GM23338 (cell line): ENCODE measurements at regions not wholly inside any gene's neighbourhood (a gene's known extent, or its start where the extent isn't known, plus 50 kb on each side); places are given as distances from the start of the nearest gene placed in this dataset.

Experiments used
- ATAC-seq: fragments of 200-7000 bp; cut with Tn5 transposase; 3 replicates; pipeline ENCODE4 v1.9.1; 2020
- DNase-seq: peaks from one replicate; pipeline ENCODE4 v3.0.0-alpha.2; 2015; ENCODE audit warnings: low spot score
- H2AFZ ChIP-seq: fragments of 200-600 bp; sonication (generic); 2 replicates; pipeline ENCODE4 v1.8.0; 2016; ENCODE audit warnings: antibody characterized with exemption, mild to moderate bottlenecking, moderate library complexity
- H3F3A ChIP-seq: fragments of 200-600 bp; sonication (generic); replicated peaks from 2 replicates; pipeline ENCODE4 v1.8.0; 2017; ENCODE audit warnings: antibody characterized with exemption, mixed run types, low read depth
- H3K27ac ChIP-seq: fragments of 200-600 bp; sonication (generic); 2 replicates; pipeline ENCODE4 v1.6.1; 2016; ENCODE audit warnings: low read depth
- H3K27me3 ChIP-seq: fragments of 200-600 bp; sonication (generic); 2 replicates; pipeline ENCODE4 v1.8.0; 2016; ENCODE audit warnings: mild to moderate bottlenecking, mixed run types, moderate library complexity; ENCODE audit not compliant: insufficient read depth
- H3K36me3 ChIP-seq: fragments of 200-600 bp; sonication (generic); 2 replicates; pipeline ENCODE4 v1.8.0; 2016; ENCODE audit warnings: mild to moderate bottlenecking; ENCODE audit not compliant: insufficient read depth
- H3K4me1 ChIP-seq: fragments of 200-600 bp; sonication (generic); 2 replicates; pipeline ENCODE4 v1.8.0; 2016; ENCODE audit warnings: mild to moderate bottlenecking, moderate library complexity; ENCODE audit not compliant: insufficient read depth
- H3K4me2 ChIP-seq: fragments of 200-600 bp; sonication (generic); 2 replicates; pipeline ENCODE4 v1.7.1; 2017; ENCODE audit warnings: mixed run types
- H3K4me3 ChIP-seq: fragments of 200-600 bp; sonication (generic); 2 replicates; pipeline ENCODE4 v1.6.1; 2016; ENCODE audit warnings: mixed run types
- H3K79me2 ChIP-seq: fragments of 200-600 bp; sonication (generic); replicated peaks from 2 replicates; pipeline ENCODE4 v1.8.0; 2017; ENCODE audit warnings: mild to moderate bottlenecking; ENCODE audit not compliant: insufficient read depth
- H3K9me2 ChIP-seq: fragments of 200-600 bp; sonication (generic); 2 replicates; pipeline ENCODE4 v1.8.0; 2017; ENCODE audit not compliant: insufficient read depth
- H4K20me1 ChIP-seq: fragments of 200-600 bp; sonication (generic); replicated peaks from 2 replicates; pipeline ENCODE4 v1.8.0; 2017; ENCODE audit warnings: mild to moderate bottlenecking; ENCODE audit not compliant: insufficient read depth
- H3K27ac Mint-ChIP-seq: 2 replicates; pipeline ENCODE4 v1.8.0; 2020; ENCODE audit warnings: inconsistent platforms, mild to moderate bottlenecking, moderate library complexity, mixed read lengths
- H3K27me3 Mint-ChIP-seq: 3 replicates; pipeline ENCODE4 v1.8.0; 2022; ENCODE audit warnings: low read depth, mild to moderate bottlenecking, moderate library complexity, mixed read lengths, inconsistent platforms; ENCODE audit not compliant: insufficient read depth, poor library complexity
- H3K36me3 Mint-ChIP-seq: 3 replicates; pipeline ENCODE4 v1.8.0; 2021; ENCODE audit warnings: low read depth, mild to moderate bottlenecking, inconsistent platforms, moderate library complexity, mixed read lengths
- H3K4me1 Mint-ChIP-seq: 3 replicates; pipeline ENCODE4 v1.8.0; 2020; ENCODE audit warnings: mild to moderate bottlenecking, inconsistent platforms, mixed read lengths
- H3K4me3 Mint-ChIP-seq: 3 replicates; pipeline ENCODE4 v1.8.0; 2021; ENCODE audit warnings: moderate library complexity, mild to moderate bottlenecking, inconsistent platforms, mixed read lengths
- H3K9me3 Mint-ChIP-seq: 3 replicates; pipeline ENCODE4 v1.8.0; 2020; ENCODE audit warnings: moderate library complexity, mild to moderate bottlenecking, inconsistent platforms, mixed read lengths
- CREB1 ChIP-seq: fragments of 250-450 bp; sonication (Bioruptor Pico); IDR thresholded peaks from 2 replicates; pipeline ENCODE4 v1.5.0; 2020; ENCODE audit warnings: low read depth, mild to moderate bottlenecking, moderate library complexity
- EZH2 ChIP-seq: fragments of 200-600 bp; sonication (generic); IDR thresholded peaks from one replicate; pipeline ENCODE4 v1.8.0; 2017; ENCODE audit warnings: antibody characterized with exemption, mild to moderate bottlenecking, low read depth; ENCODE audit not compliant: unreplicated experiment
- EZH2phosphoT487 ChIP-seq: fragments of 200-600 bp; sonication (generic); IDR thresholded peaks from one replicate; pipeline ENCODE4 v1.8.1; 2018; ENCODE audit warnings: antibody characterized with exemption; ENCODE audit not compliant: unreplicated experiment
- JUNB ChIP-seq: IDR thresholded peaks from one replicate; pipeline ENCODE4 v1.6.1; 2016; ENCODE audit warnings: antibody characterized with exemption; ENCODE audit not compliant: unreplicated experiment
- NANOG ChIP-seq: IDR thresholded peaks from 2 replicates; pipeline ENCODE4 v1.6.1; 2016; ENCODE audit warnings: antibody characterized with exemption, borderline replicate concordance
- POLR2AphosphoS5 ChIP-seq: IDR thresholded peaks from 2 replicates; pipeline ENCODE4 v1.6.1; 2016; ENCODE audit warnings: antibody characterized with exemption, low read depth
- STAT1 ChIP-seq: IDR thresholded peaks from one replicate; pipeline ENCODE4 v1.6.1; 2016; ENCODE audit warnings: antibody characterized with exemption; ENCODE audit not compliant: unreplicated experiment
- ZNF331 ChIP-seq: fragments of 250-450 bp; sonication (Bioruptor Pico); IDR thresholded peaks from 2 replicates; pipeline ENCODE4 v1.5.0; 2020; ENCODE audit warnings: low read depth, mild to moderate bottlenecking, moderate library complexity
- TF ChIP-seq, protein P1 (sequence below): IDR thresholded peaks from one replicate; pipeline ENCODE4 v1.6.1; 2018; ENCODE audit warnings: antibody characterized with exemption; ENCODE audit not compliant: unreplicated experiment
- TF ChIP-seq, protein P2 (sequence below), 2 experiments: fragments of 200-600 bp in 1 of 2; sonication (generic) in 1 of 2; conservative IDR thresholded peaks; 2 replicates each; pipeline versions ENCODE4 v1.5.1 to v1.6.1; 2016 to 2017; ENCODE audit warnings: antibody characterized with exemption in 2 of 2, low read depth in 2 of 2, mild to moderate bottlenecking in 2 of 2, moderate library complexity in 1 of 2
- TF ChIP-seq, protein P3 (sequence below): IDR thresholded peaks from 2 replicates; pipeline ENCODE4 v1.6.1; 2016; ENCODE audit warnings: antibody characterized with exemption

DNA sequence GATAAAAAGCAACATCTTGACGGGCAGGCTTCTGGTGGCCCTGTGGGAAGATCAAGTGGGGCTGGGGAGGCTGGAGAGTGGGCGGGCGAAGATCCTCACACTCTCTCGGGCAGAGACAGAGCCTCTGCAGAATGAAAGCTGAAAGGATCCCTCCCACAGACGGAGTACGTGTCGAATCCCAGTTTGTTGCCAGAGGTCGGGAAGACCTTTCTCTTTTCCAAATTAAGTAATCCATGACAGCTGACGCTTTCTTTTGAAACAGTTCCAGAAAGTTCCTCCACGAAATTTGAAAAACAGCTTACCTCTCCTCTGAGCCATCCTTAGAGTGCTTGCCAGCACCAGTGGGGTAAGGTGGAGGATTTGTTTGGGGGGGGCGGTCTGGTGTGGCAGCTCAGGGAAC, 155.6 kb upstream of the SMLR1 start:
- 0 out of 3 replicates have a peak, but pooled peaks cover 4% of the 10 kb centered on the region for H3K36me3 Mint-ChIP-seq
- H3K36me3 ChIP-seq: no peaks in the 10 kb centered on the region
- no peak for ATAC-seq
- H3K27ac Mint-ChIP-seq: no peak overlapping the region
- H3K27me3 ChIP-seq: no peaks in the 10 kb centered on the region
- H3K27me3 Mint-ChIP-seq: peaks cover 1% of the 10 kb centered on the region
- H3K4me1 ChIP-seq: no peaks in the 10 kb centered on the region; the same call in 1 of the 2 replicates
- H3K4me3 ChIP-seq: no peak overlapping the region
- H3K4me1 Mint-ChIP-seq: peaks cover 12% of the 10 kb centered on the region; the same call in 2 of the 3 replicates
- no peaks in the 10 kb centered on the region for H3K9me2 ChIP-seq
- H3K4me2 ChIP-seq: no peak overlapping the region
- no peak overlapping the region for H3K4me3 Mint-ChIP-seq
- no peak for TF ChIP-seq EZH2
- TF ChIP-seq CREB1: no peak
- no peak for TF ChIP-seq POLR2AphosphoS5
- TF ChIP-seq, protein P1, sequence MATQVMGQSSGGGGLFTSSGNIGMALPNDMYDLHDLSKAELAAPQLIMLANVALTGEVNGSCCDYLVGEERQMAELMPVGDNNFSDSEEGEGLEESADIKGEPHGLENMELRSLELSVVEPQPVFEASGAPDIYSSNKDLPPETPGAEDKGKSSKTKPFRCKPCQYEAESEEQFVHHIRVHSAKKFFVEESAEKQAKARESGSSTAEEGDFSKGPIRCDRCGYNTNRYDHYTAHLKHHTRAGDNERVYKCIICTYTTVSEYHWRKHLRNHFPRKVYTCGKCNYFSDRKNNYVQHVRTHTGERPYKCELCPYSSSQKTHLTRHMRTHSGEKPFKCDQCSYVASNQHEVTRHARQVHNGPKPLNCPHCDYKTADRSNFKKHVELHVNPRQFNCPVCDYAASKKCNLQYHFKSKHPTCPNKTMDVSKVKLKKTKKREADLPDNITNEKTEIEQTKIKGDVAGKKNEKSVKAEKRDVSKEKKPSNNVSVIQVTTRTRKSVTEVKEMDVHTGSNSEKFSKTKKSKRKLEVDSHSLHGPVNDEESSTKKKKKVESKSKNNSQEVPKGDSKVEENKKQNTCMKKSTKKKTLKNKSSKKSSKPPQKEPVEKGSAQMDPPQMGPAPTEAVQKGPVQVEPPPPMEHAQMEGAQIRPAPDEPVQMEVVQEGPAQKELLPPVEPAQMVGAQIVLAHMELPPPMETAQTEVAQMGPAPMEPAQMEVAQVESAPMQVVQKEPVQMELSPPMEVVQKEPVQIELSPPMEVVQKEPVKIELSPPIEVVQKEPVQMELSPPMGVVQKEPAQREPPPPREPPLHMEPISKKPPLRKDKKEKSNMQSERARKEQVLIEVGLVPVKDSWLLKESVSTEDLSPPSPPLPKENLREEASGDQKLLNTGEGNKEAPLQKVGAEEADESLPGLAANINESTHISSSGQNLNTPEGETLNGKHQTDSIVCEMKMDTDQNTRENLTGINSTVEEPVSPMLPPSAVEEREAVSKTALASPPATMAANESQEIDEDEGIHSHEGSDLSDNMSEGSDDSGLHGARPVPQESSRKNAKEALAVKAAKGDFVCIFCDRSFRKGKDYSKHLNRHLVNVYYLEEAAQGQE: no peak
- TF ChIP-seq, protein P2, sequence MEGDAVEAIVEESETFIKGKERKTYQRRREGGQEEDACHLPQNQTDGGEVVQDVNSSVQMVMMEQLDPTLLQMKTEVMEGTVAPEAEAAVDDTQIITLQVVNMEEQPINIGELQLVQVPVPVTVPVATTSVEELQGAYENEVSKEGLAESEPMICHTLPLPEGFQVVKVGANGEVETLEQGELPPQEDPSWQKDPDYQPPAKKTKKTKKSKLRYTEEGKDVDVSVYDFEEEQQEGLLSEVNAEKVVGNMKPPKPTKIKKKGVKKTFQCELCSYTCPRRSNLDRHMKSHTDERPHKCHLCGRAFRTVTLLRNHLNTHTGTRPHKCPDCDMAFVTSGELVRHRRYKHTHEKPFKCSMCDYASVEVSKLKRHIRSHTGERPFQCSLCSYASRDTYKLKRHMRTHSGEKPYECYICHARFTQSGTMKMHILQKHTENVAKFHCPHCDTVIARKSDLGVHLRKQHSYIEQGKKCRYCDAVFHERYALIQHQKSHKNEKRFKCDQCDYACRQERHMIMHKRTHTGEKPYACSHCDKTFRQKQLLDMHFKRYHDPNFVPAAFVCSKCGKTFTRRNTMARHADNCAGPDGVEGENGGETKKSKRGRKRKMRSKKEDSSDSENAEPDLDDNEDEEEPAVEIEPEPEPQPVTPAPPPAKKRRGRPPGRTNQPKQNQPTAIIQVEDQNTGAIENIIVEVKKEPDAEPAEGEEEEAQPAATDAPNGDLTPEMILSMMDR (conservative IDR thresholded peaks at IDR 0.05; ENCODE audit: low read depth in 2 of 2): no peak
- no peaks in the 10 kb centered on the region; the same call in 2 of the 3 replicates for H3K9me3 Mint-ChIP-seq
- H4K20me1 ChIP-seq: no peaks in the 10 kb centered on the region
- peak overlapping the region; percentile 85 for H2AFZ ChIP-seq
- no peak for DNase-seq
- H3K27ac ChIP-seq: no peak overlapping the region
- H3F3A ChIP-seq: no peaks in the 10 kb centered on the region
- no peaks in the 10 kb centered on the region for H3K79me2 ChIP-seq

DNA sequence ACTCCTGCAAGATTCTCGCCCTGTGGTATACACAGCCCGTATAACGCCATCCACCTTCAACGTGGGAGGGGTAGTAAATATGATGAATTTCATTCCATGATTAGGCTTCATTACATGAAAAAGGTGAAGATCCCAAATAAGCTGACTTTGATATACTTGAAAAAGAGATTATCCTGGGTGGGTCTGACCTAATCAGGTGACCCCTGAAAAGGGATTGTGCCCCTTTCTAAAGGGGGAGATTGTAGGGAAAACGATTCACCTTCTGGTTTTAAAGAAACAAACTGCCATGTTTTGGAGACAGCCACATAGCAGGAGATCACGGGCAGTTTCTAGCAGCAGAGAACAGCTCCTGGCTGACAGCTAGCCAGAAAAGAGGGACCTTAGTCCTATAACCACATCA, 155.1 kb upstream of the SMLR1 start:
- no peaks in the 10 kb centered on the region for H4K20me1 ChIP-seq
- H3K27ac Mint-ChIP-seq: no peak overlapping the region
- H3K27me3 Mint-ChIP-seq: peaks cover 1% of the 10 kb centered on the region
- no peak for TF ChIP-seq ZNF331 (CRISPR knock-in tag)
- TF ChIP-seq EZH2: no peak
- no peak for TF ChIP-seq POLR2AphosphoS5
- no peak for TF ChIP-seq CREB1
- no peak for TF ChIP-seq EZH2phosphoT487
- no peak for TF ChIP-seq JUNB
- TF ChIP-seq, protein P1: no peak
- TF ChIP-seq STAT1: no peak
- TF ChIP-seq NANOG: no peak
- TF ChIP-seq, protein P3, sequence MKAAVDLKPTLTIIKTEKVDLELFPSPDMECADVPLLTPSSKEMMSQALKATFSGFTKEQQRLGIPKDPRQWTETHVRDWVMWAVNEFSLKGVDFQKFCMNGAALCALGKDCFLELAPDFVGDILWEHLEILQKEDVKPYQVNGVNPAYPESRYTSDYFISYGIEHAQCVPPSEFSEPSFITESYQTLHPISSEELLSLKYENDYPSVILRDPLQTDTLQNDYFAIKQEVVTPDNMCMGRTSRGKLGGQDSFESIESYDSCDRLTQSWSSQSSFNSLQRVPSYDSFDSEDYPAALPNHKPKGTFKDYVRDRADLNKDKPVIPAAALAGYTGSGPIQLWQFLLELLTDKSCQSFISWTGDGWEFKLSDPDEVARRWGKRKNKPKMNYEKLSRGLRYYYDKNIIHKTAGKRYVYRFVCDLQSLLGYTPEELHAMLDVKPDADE: no peak

More for the DNA sequence above, 155.1 kb upstream of the SMLR1 start:
- ATAC-seq: no peak
- H3K9me2 ChIP-seq: no peaks in the 10 kb centered on the region
- no peaks in the 10 kb centered on the region for H3K79me2 ChIP-seq
- Mint-ChIP-seq H3K4me3 (no peak overlapping the region), H3K36me3 (0 out of 3 replicates have a peak, but pooled peaks cover 4% of the 10 kb centered on the region), H3K4me1 (peaks cover 12% of the 10 kb centered on the region; the same call in 2 of the 3 replicates), H3K9me3 (no peaks in the 10 kb centered on the region; the same call in 2 of the 3 replicates)
- H3K36me3 ChIP-seq: no peaks in the 10 kb centered on the region
- no peaks in the 10 kb centered on the region for H3F3A ChIP-seq
- no peak for DNase-seq
- H2AFZ ChIP-seq: no peak overlapping the region
- H3K4me3 ChIP-seq: no peak overlapping the region
- H3K27ac ChIP-seq: no peak overlapping the region
- H3K4me2 ChIP-seq: no peak overlapping the region
- H3K4me1 ChIP-seq: no peaks in the 10 kb centered on the region; the same call in 1 of the 2 replicates
- no peaks in the 10 kb centered on the region for H3K27me3 ChIP-seq
